ENCODE measurements at regions not wholly inside any gene's neighbourhood (a gene's known extent, or its start where the extent isn't known, plus 50 kb on each side); places are given as distances from the start of the nearest gene placed in this dataset.

DNA sequence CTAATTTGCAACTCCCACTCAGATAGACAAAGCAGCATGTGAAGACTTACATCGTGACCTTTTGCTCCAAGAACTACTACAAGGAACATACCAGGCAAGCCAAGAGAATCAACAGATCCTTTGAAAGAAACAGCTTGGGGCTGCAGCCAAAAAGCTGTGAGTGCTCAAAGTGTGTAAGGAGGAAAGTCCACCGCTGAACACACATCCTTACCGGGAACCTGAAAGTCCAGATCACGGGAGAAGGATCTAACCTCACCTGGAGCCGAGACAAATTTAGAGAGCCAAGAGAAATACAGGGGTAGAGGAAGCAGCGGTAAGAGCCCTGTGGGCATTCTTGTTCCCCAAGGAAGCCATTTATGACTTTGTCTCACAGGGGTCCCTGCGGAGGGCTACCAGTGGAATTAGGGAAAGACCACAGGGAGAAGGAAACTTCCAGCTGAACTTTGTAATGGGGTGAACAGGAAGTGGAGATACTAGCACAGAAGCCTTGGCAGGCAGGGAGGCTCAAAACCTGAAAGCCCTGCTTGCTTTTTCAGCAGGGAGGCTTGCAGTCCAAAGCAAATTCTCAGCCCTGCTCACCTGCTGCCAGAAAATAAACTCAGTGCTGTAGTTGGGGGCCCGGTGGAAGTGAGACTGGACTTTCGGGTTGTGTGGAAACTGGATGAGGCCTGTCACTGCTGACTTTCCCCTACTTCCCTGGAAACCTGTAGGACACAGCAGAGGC lies 350.2 kb downstream of the DTWD2 start:
- TF ChIP-seq, protein P1, sequence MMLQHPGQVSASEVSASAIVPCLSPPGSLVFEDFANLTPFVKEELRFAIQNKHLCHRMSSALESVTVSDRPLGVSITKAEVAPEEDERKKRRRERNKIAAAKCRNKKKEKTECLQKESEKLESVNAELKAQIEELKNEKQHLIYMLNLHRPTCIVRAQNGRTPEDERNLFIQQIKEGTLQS (CRISPR knock-in tag; conservative IDR thresholded peaks at IDR 0.05) = no peak
- TF ChIP-seq, protein P2, sequence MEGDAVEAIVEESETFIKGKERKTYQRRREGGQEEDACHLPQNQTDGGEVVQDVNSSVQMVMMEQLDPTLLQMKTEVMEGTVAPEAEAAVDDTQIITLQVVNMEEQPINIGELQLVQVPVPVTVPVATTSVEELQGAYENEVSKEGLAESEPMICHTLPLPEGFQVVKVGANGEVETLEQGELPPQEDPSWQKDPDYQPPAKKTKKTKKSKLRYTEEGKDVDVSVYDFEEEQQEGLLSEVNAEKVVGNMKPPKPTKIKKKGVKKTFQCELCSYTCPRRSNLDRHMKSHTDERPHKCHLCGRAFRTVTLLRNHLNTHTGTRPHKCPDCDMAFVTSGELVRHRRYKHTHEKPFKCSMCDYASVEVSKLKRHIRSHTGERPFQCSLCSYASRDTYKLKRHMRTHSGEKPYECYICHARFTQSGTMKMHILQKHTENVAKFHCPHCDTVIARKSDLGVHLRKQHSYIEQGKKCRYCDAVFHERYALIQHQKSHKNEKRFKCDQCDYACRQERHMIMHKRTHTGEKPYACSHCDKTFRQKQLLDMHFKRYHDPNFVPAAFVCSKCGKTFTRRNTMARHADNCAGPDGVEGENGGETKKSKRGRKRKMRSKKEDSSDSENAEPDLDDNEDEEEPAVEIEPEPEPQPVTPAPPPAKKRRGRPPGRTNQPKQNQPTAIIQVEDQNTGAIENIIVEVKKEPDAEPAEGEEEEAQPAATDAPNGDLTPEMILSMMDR (IDR thresholded peaks at IDR 0.05) = no peak
